Immature natural killer cell (primary cell): ENCODE measurements at regions not wholly inside any gene's neighbourhood (a gene's known extent, or its start where the extent isn't known, plus 50 kb on each side); places are given as distances from the start of the nearest gene placed in this dataset.
"Not testable (repeated sequence)": the region's sequence is repeated elsewhere in the genome, so short reads cannot be mapped to it uniquely, and the experiment has no call there.

Experiments used
- DNase-seq, 3 donors: peaks; one replicate each; pipeline ENCODE4 v3.0.0; 2022; ENCODE audit warnings: mixed read lengths in 1 of 3
- H3K27ac Mint-ChIP-seq, 6 donors: one replicate each; pipeline ENCODE4 v1.8.0; 2020; ENCODE audit warnings: mixed read lengths in 6 of 6, mild to moderate bottlenecking in 5 of 6, inconsistent platforms in 4 of 6, moderate library complexity in 3 of 6
- H3K27me3 Mint-ChIP-seq, 3 donors: one replicate each; pipeline ENCODE4 v1.8.0; 2020 to 2021; ENCODE audit warnings: low read depth in 3 of 3, mild to moderate bottlenecking in 3 of 3, mixed read lengths in 3 of 3, moderate library complexity in 3 of 3, inconsistent platforms in 1 of 3
- H3K36me3 Mint-ChIP-seq, 3 donors: one replicate each; pipeline ENCODE4 v1.8.0; 2020; ENCODE audit warnings: mixed read lengths in 3 of 3, inconsistent platforms in 2 of 3, mild to moderate bottlenecking in 2 of 3
- H3K4me1 Mint-ChIP-seq, 2 donors: one replicate each; pipeline ENCODE4 v1.8.0; 2020; ENCODE audit warnings: inconsistent platforms in 2 of 2, mild to moderate bottlenecking in 2 of 2, mixed read lengths in 2 of 2, moderate library complexity in 1 of 2
- H3K4me3 Mint-ChIP-seq, 5 donors: one replicate each; pipeline ENCODE4 v1.8.0; 2020; ENCODE audit warnings: mild to moderate bottlenecking in 5 of 5, mixed read lengths in 5 of 5, inconsistent platforms in 3 of 5, moderate library complexity in 3 of 5
- H3K9me3 Mint-ChIP-seq, 6 donors: one replicate each; pipeline ENCODE4 v1.8.0; 2020; ENCODE audit warnings: mild to moderate bottlenecking in 6 of 6, mixed read lengths in 6 of 6, inconsistent platforms in 4 of 6, moderate library complexity in 3 of 6

DNA sequence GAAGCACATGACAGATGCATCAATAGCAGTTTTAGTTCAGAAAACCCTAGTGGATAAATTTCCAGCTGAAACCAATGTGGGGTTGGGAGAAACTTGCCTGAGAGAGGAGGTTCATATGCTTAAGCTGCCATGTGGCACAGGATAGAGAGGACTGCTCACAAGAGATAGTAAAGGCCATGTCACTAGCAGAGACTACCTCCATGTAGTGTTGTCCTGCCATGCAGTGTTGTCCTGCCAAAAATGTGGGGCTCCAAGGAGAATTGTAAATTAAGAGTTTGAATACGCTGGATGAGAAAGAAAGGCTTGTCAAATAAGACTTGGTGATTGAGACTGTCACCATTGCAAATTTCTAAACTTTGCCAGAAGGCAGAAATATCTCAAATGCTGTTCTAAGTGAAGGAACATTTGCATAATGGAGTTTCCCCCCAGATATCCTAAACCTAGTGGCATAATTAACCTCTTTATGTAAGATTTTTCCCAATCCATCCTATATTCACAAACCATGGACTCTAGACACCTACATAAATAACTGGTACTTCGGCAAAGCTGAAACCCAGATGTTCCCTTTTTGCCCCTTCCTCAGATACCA is 938.3 kb upstream of the ALCAM start:
- H3K4me3 Mint-ChIP-seq: no peak overlapping the region
- H3K36me3 Mint-ChIP-seq: no peaks in the 10 kb centered on the region
- peaks cover 0 to 16% (median 12%) of the 10 kb centered on the region in 6 donors for H3K9me3 Mint-ChIP-seq
- H3K27me3 Mint-ChIP-seq: peaks cover 0 to 1% (median 0%) of the 10 kb centered on the region in 3 donors
- no peak for DNase-seq
- no peak overlapping the region for H3K27ac Mint-ChIP-seq
- no peaks in the 10 kb centered on the region for H3K4me1 Mint-ChIP-seq

DNA sequence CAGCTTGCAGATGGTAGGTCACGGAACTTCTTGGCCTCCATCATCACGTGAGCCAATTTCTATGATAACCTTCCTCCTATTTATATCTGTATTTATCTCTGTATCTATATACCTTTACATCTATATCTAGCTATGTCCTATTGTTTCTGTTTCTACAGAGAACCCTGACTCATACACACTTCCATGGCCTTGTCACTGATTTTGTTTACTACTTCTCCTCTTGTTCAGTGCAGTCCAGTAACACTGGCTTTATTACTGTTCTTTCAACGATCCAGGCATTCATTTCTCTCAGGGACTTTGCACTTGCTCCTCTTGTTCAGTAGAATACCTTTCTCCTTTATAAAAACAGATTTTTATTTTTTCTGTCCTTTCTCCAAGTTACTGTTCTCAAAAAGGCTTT is 937.0 kb upstream of the ALCAM start:
- no peaks in the 10 kb centered on the region for H3K36me3 Mint-ChIP-seq

GRCh38 chr3:104436506-104436905 is 930.2 kb upstream of the ALCAM start:
- no peaks in the 10 kb centered on the region for H3K27me3 Mint-ChIP-seq
- DNase-seq: no peak
- peaks cover 0 to 26% (median 11%) of the 10 kb centered on the region in 6 donors for H3K9me3 Mint-ChIP-seq
- H3K27ac Mint-ChIP-seq: no peak overlapping the region
- no peaks in the 10 kb centered on the region for H3K4me1 Mint-ChIP-seq
- no peaks in the 10 kb centered on the region for H3K36me3 Mint-ChIP-seq
- H3K4me3 Mint-ChIP-seq: no peak overlapping the region

More for the DNA sequence above, 937.0 kb upstream of the ALCAM start:
- H3K27ac Mint-ChIP-seq: no peak overlapping the region
- no peak overlapping the region for H3K4me3 Mint-ChIP-seq
- H3K9me3 Mint-ChIP-seq: peaks cover 0 to 14% (median 12%) of the 10 kb centered on the region in 6 donors
- no peaks in the 10 kb centered on the region for H3K4me1 Mint-ChIP-seq
- no peak for DNase-seq
- H3K27me3 Mint-ChIP-seq: peaks cover 0 to 1% (median 0%) of the 10 kb centered on the region in 3 donors

DNA sequence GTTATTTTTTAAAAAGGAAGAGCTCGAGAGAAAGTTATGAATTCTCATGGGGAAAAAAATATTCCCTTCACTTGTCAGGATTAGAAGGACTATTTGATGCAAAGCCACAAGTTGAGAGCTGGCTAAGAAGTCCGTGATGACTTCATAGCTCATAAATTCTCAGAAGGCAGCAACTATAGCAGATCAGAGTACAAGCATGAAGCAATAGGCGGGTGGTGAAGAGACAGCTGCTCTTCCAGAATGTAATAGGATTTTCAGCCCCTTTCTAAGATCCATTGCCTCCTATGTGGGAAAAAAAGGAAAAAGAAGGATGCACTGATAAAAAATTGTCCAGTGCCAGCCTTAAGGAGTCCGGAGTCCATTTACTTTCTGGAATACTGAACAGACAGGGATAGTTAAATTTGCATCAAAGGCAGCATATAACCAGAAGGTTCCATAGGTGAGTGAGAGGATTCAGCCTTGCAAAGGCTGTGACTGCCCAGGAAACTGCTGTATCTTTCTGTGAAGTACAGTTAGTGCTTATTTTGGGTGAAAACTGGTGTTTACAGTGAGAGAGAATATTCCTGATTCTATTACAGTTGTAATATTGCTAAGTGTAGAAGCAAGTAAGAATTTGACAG is 929.5 kb upstream of the ALCAM start:
- Mint-ChIP-seq H3K4me1 (no peaks in the 10 kb centered on the region), H3K9me3 (peaks cover 3 to 26% (median 13%) of the 10 kb centered on the region in 6 donors), H3K4me3 (no peak overlapping the region), H3K27ac (no peak overlapping the region), H3K27me3 (no peaks in the 10 kb centered on the region), H3K36me3 (no peaks in the 10 kb centered on the region)
- no peak for DNase-seq

- no peak overlapping the region for H3K27ac Mint-ChIP-seq
- no peak for DNase-seq
- no peak overlapping the region for H3K4me3 Mint-ChIP-seq
- no peaks in the 10 kb centered on the region for H3K4me1 Mint-ChIP-seq
- no peaks in the 10 kb centered on the region for H3K36me3 Mint-ChIP-seq
- no peaks in the 10 kb centered on the region for H3K27me3 Mint-ChIP-seq
- peaks cover 6 to 24% (median 14%) of the 10 kb centered on the region in 6 donors for H3K9me3 Mint-ChIP-seq
Observed at GRCh38 chr3:104437891-104438290, 928.8 kb upstream of the ALCAM start.

DNA sequence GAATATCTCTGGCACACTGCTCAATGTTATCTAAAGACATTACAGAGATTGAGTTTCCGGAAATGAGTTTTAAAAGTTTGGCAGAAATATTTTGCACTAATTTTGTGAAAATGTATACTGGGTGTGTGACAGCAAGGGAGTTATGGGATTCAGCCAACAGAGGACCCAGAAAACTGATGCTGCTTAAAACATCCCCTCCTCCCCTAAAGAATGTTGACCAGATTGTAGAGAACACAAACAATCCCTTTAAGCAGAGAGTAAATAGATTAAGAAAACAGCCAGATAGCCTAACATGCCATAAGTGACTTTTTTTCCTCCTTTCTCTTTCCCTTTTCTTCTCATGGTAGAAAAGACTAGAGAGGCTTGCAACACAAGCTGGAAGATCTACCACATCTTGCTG is 928.0 kb upstream of the ALCAM start:
- Mint-ChIP-seq H3K4me1 (no peaks in the 10 kb centered on the region), H3K9me3 (peaks cover 9 to 27% (median 14%) of the 10 kb centered on the region in 6 donors), H3K27ac (no peak overlapping the region), H3K36me3 (no peaks in the 10 kb centered on the region), H3K27me3 (no peaks in the 10 kb centered on the region), H3K4me3 (no peak overlapping the region)
- DNase-seq: no peak

DNA sequence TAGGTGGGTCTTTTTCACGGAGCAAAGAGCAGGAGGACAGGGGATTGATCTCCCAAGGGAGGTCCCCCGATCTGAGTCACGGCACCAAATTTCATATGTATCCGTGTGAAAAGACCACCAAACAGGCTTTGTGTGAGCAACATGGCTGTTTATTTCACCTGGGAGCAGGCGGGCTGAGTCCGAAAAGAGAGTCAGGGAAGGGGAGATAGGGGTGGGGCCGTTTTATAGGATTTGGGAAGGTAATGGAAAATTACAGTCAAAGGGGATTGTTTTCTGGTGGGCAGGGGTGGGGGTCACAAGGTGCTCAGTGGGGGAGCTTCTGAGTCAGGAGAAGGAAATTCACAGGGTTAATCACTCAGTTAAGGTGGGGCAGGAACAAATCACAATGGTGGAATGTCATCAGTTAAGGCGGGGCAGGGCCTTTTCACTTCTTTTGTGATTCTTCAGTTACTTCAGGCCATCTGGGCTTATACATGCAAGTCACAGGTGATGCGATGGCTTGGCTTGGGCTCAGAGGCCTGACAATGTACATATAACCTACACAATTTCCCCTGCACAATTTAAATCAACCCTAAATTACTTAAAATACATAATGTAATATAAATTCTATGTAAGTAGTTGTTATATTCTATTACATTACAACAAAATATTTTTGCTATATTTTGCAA is 921.3 kb upstream of the ALCAM start:
- not testable (repeated sequence) for DNase-seq, H3K4me1 Mint-ChIP-seq, H3K36me3 Mint-ChIP-seq, H3K27ac Mint-ChIP-seq, H3K4me3 Mint-ChIP-seq, H3K27me3 Mint-ChIP-seq
- peaks cover 16 to 40% (median 21%) of the 10 kb centered on the region in 6 donors for H3K9me3 Mint-ChIP-seq

GRCh38 chr3:104447681-104448080 is 919.0 kb upstream of the ALCAM start:
- no peak overlapping the region for H3K27ac Mint-ChIP-seq
- H3K4me1 Mint-ChIP-seq: no peaks in the 10 kb centered on the region
- DNase-seq: no peak
- peaks cover 7 to 34% (median 14%) of the 10 kb centered on the region in 6 donors for H3K9me3 Mint-ChIP-seq
- no peak overlapping the region for H3K4me3 Mint-ChIP-seq
- H3K36me3 Mint-ChIP-seq: peaks cover 0 to 6% (median 0%) of the 10 kb centered on the region in 3 donors
- H3K27me3 Mint-ChIP-seq: peaks cover 0 to 3% (median 0%) of the 10 kb centered on the region in 3 donors

GRCh38 chr3:104452697-104453096 is 914.0 kb upstream of the ALCAM start:
- Mint-ChIP-seq H3K27me3 (peaks cover 0 to 6% (median 0%) of the 10 kb centered on the region in 3 donors), H3K27ac (no peak overlapping the region), H3K4me1 (no peaks in the 10 kb centered on the region), H3K36me3 (no peaks in the 10 kb centered on the region), H3K9me3 (peaks cover 0 to 27% (median 5%) of the 10 kb centered on the region in 6 donors), H3K4me3 (no peak overlapping the region)
- no peak for DNase-seq

- Mint-ChIP-seq H3K27ac (no peak overlapping the region), H3K4me3 (no peak overlapping the region), H3K4me1 (no peaks in the 10 kb centered on the region), H3K9me3 (peaks cover 3 to 13% (median 8%) of the 10 kb centered on the region in 6 donors), H3K27me3 (peaks cover 0 to 3% (median 2%) of the 10 kb centered on the region in 3 donors), H3K36me3 (no peaks in the 10 kb centered on the region)
- no peak for DNase-seq
Observed at GRCh38 chr3:104458657-104459056, 908.1 kb upstream of the ALCAM start.

DNA sequence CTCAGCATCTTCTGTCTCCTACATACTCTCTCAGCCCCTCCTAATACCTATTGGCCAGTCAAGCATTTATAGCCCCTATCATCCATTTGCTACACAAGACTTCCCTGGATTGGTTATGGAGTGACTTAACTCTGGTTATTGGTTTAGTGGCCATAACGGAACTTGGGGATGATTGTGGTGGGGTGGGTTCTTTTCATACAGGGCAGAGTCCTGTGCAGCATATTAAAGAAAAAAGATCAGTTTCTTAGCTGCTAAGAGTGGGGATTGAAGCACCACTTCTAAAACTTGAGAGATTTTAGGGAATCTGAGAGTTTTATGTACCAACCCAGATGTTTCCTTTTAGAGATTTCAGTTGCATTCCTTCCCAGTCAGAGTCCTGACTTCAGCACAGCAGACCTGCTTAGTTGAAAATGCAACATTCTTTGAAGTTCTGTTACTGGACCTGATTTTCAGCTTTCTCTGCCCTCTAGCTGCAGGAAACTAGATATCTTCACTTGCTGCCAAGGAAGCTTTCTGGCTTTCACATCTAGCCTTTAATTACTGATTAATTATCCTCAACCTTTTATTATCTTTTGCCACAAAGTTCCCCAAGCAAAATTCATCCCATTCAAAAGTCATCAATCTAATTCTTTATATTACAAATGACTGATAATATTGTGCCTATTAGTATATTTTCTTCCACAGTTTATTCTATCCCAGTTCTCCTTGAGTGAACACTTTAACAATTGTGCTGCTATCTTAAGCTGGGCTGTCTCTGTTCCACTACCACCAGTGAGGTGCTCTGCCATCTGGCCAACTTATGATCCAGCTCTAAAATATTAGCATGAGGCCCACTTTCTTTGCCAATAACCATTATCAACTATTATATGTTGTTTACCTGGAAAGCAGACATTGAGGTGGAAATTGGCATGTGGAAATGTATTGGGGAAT is 906.0 kb upstream of the ALCAM start:
- DNase-seq: no peak
- Mint-ChIP-seq H3K27ac (no peak overlapping the region), H3K9me3 (peaks cover 7 to 17% (median 12%) of the 10 kb centered on the region in 6 donors), H3K36me3 (no peaks in the 10 kb centered on the region), H3K27me3 (peaks cover 0 to 3% (median 2%) of the 10 kb centered on the region in 3 donors), H3K4me1 (no peaks in the 10 kb centered on the region), H3K4me3 (no peak overlapping the region)

GRCh38 chr3:104461431-104461830 is 905.3 kb upstream of the ALCAM start:
- no peak for DNase-seq
- Mint-ChIP-seq H3K27ac (no peak overlapping the region), H3K4me1 (no peaks in the 10 kb centered on the region), H3K4me3 (no peak overlapping the region), H3K9me3 (peaks cover 7 to 18% (median 13%) of the 10 kb centered on the region in 6 donors), H3K27me3 (peaks cover 0 to 3% (median 0%) of the 10 kb centered on the region in 3 donors), H3K36me3 (no peaks in the 10 kb centered on the region)

- no peak for DNase-seq
- Mint-ChIP-seq H3K27me3 (peaks cover 0 to 4% (median 0%) of the 10 kb centered on the region in 3 donors), H3K9me3 (peaks cover 1 to 41% (median 22%) of the 10 kb centered on the region in 6 donors), H3K27ac (no peak overlapping the region), H3K4me3 (no peak overlapping the region), H3K4me1 (no peaks in the 10 kb centered on the region), H3K36me3 (no peaks in the 10 kb centered on the region)
Observed at GRCh38 chr3:104472221-104472620, 894.5 kb upstream of the ALCAM start.
